HL-60 (cell line): ENCODE measurements at regions not wholly inside any gene's neighbourhood (a gene's known extent, or its start where the extent isn't known, plus 50 kb on each side); places are given as distances from the start of the nearest gene placed in this dataset.

Experiments
- SPI1 ChIP-seq: IDR thresholded peaks from 2 replicates; pipeline ENCODE4 v1.6.1; 2012; ENCODE audit warnings: low read depth, mild to moderate bottlenecking, borderline replicate concordance
- TF ChIP-seq, protein P1 (sequence below): IDR thresholded peaks from one replicate; pipeline ENCODE4 v1.5.1; 2011; ENCODE audit warnings: low read length, control low read depth, inconsistent platforms; ENCODE audit not compliant: insufficient read depth

DNA sequence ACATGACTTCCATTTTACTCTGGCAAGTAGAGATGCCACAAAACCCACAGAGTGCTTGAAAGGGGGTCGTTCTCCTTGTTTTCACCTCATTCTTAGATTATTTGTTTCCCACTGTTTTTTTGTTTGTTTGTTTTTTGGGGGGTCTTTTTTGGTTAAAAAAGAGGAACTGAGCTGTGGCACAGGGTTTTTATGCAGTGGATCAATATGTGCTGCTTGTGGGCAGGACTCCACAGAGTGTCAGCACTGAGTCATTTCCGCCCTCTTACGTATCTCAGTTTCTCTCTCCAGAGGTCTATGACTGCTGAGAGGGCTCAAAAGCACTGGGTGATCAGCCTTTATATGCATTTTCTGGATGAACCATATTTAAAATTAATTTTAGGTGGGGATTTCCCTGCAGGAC, 268.1 kb upstream of the GRID2 start:
- TF ChIP-seq, protein P1, sequence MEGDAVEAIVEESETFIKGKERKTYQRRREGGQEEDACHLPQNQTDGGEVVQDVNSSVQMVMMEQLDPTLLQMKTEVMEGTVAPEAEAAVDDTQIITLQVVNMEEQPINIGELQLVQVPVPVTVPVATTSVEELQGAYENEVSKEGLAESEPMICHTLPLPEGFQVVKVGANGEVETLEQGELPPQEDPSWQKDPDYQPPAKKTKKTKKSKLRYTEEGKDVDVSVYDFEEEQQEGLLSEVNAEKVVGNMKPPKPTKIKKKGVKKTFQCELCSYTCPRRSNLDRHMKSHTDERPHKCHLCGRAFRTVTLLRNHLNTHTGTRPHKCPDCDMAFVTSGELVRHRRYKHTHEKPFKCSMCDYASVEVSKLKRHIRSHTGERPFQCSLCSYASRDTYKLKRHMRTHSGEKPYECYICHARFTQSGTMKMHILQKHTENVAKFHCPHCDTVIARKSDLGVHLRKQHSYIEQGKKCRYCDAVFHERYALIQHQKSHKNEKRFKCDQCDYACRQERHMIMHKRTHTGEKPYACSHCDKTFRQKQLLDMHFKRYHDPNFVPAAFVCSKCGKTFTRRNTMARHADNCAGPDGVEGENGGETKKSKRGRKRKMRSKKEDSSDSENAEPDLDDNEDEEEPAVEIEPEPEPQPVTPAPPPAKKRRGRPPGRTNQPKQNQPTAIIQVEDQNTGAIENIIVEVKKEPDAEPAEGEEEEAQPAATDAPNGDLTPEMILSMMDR, result no peak
- TF ChIP-seq SPI1, result no peak
